Transverse colon (tissue), 4 donors: ENCODE measurements at regions not wholly inside any gene's neighbourhood (a gene's known extent, or its start where the extent isn't known, plus 50 kb on each side); places are given as distances from the start of the nearest gene placed in this dataset.
"Not testable (repeated sequence)": the region's sequence is repeated elsewhere in the genome, so short reads cannot be mapped to it uniquely, and the experiment has no call there.

ENCODE experiments used
- EP300 ChIP-seq: sonication (generic); formaldehyde crosslinking; IDR thresholded peaks from one replicate; pipeline ENCODE4 v1.6.1; 2017; ENCODE audit warnings: antibody characterized with exemption, low read depth
- POLR2A ChIP-seq: fragments of 450-650 bp; IDR thresholded peaks from one replicate; pipeline ENCODE4 v1.6.1; 2016; ENCODE audit warnings: antibody characterized with exemption, mild to moderate bottlenecking, moderate library complexity
- POLR2AphosphoS5 ChIP-seq, 3 donors: sonication (generic); formaldehyde crosslinking; IDR thresholded peaks; one replicate each; pipeline ENCODE4 v1.6.1; 2016; ENCODE audit warnings: antibody characterized with exemption in 3 of 3
- TF ChIP-seq, protein P1 (sequence below), 5 experiments: fragments of 200-600 bp in 3 of 5; fragments of 450-650 bp in 2 of 5; sonication (generic) in 3 of 5; IDR thresholded peaks; 1 replicate in 2 of 5; 2 replicates in 3 of 5; pipeline ENCODE4 v1.5.1; 2016 to 2017; ENCODE audit warnings: antibody characterized with exemption in 5 of 5, inconsistent platforms in 3 of 5, mild to moderate bottlenecking in 2 of 5, moderate library complexity in 1 of 5

DNA sequence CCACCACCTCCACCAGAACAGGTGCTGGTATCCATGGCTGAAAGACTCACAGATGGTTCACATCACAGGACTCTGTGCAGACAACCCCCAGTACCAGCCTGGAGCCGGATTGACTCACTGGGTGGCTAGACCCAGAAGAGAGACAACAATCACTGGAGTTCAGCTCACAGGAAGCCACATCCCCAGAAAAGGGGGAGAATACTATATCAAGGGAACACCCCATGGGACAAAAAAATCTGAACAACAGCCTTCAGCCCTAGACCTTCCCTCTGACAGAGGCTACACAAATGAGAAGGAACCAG, 59.4 kb upstream of the MED14 start:
- TF ChIP-seq, protein P1, sequence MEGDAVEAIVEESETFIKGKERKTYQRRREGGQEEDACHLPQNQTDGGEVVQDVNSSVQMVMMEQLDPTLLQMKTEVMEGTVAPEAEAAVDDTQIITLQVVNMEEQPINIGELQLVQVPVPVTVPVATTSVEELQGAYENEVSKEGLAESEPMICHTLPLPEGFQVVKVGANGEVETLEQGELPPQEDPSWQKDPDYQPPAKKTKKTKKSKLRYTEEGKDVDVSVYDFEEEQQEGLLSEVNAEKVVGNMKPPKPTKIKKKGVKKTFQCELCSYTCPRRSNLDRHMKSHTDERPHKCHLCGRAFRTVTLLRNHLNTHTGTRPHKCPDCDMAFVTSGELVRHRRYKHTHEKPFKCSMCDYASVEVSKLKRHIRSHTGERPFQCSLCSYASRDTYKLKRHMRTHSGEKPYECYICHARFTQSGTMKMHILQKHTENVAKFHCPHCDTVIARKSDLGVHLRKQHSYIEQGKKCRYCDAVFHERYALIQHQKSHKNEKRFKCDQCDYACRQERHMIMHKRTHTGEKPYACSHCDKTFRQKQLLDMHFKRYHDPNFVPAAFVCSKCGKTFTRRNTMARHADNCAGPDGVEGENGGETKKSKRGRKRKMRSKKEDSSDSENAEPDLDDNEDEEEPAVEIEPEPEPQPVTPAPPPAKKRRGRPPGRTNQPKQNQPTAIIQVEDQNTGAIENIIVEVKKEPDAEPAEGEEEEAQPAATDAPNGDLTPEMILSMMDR (IDR thresholded peaks at IDR 0.05), result not testable (repeated sequence)
- TF ChIP-seq EP300; POLR2A; POLR2AphosphoS5 (IDR thresholded peaks at IDR 0.05): not testable (repeated sequence)
